ENCODE measurements at regions not wholly inside any gene's neighbourhood (a gene's known extent, or its start where the extent isn't known, plus 50 kb on each side); places are given as distances from the start of the nearest gene placed in this dataset.

GRCh38 chr1:56439610-56440264 lies 139.6 kb downstream of the PLPP3 start:
- H3K27ac ChIP-seq (ENCODE audit: insufficient read length, low read depth, low read length): no peak overlapping the region
- no peak overlapping the region for H2BK20ac ChIP-seq (ENCODE audit: low read depth, low read length, poor library complexity, severe bottlenecking)
- no peak overlapping the region for H3K9ac ChIP-seq (ENCODE audit: extremely low read depth, insufficient read length, low read length)
- no peak for DNase-seq
- no peak overlapping the region for H3K4ac ChIP-seq (ENCODE audit: low read depth, low read length)
- H3T11ph ChIP-seq (ENCODE audit: low read length): no peak overlapping the region
- H4K20me1 ChIP-seq (ENCODE audit: control insufficient read depth, insufficient read depth, insufficient read length): no peaks in the 10 kb centered on the region
- no peak overlapping the region for H2AK5ac ChIP-seq (ENCODE audit: insufficient read length, low read length)
- no peak overlapping the region for H3K4me2 ChIP-seq (ENCODE audit: insufficient read depth, insufficient read length, low read length)
- TF ChIP-seq, protein P1, sequence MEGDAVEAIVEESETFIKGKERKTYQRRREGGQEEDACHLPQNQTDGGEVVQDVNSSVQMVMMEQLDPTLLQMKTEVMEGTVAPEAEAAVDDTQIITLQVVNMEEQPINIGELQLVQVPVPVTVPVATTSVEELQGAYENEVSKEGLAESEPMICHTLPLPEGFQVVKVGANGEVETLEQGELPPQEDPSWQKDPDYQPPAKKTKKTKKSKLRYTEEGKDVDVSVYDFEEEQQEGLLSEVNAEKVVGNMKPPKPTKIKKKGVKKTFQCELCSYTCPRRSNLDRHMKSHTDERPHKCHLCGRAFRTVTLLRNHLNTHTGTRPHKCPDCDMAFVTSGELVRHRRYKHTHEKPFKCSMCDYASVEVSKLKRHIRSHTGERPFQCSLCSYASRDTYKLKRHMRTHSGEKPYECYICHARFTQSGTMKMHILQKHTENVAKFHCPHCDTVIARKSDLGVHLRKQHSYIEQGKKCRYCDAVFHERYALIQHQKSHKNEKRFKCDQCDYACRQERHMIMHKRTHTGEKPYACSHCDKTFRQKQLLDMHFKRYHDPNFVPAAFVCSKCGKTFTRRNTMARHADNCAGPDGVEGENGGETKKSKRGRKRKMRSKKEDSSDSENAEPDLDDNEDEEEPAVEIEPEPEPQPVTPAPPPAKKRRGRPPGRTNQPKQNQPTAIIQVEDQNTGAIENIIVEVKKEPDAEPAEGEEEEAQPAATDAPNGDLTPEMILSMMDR (conservative IDR thresholded peaks at IDR 0.05): no peak
- H3K23ac ChIP-seq (ENCODE audit: insufficient read length, low read depth, low read length): no peak overlapping the region
- WGBS (ENCODE audit: extremely low coverage, insufficient read length, low lambda C conversion rate): no CpG with 5 or more reads among the region's 4 CpGs
- H3K14ac ChIP-seq (ENCODE audit: insufficient read depth, low read length): no peak overlapping the region
- no peak overlapping the region for H3K56ac ChIP-seq (ENCODE audit: insufficient read length, low read depth, low read length)
- no peak overlapping the region for H2BK15ac ChIP-seq (ENCODE audit: low read depth, low read length)
- H4K91ac ChIP-seq (ENCODE audit: insufficient read length, low read depth, low read length): no peak overlapping the region
- Mint-ChIP-seq H3K27ac (no peak overlapping the region), H3K4me1 (peaks cover 44 to 46% of the 10 kb centered on the region in 2 experiments), H3K9me3 (no peaks in the 10 kb centered on the region; a peak in 1 of 5 replicates), H3K36me3 (ENCODE audit: insufficient read depth in 1 of 3, low read depth in 3 of 3) (no peaks in the 10 kb centered on the region; a peak in 1 of 7 replicates), H3K27me3 (ENCODE audit: low read depth) (peaks cover 53% of the 10 kb centered on the region), H3K4me3 (no peak overlapping the region)
- H3K9me3 ChIP-seq (ENCODE audit: control insufficient read depth, low read depth, low read length): no peaks in the 10 kb centered on the region
- no peak overlapping the region for H4K5ac ChIP-seq (ENCODE audit: insufficient read length, low read depth, low read length)
- H4K8ac ChIP-seq (replicated peaks; ENCODE audit: insufficient read length, low read depth, low read length): no peak overlapping the region
- H2BK5ac ChIP-seq (ENCODE audit: insufficient read length, low read length): no peak overlapping the region
- no peak overlapping the region for H2BK12ac ChIP-seq (ENCODE audit: insufficient read length, low read depth, low read length)
- no peaks in the 10 kb centered on the region for H3K79me1 ChIP-seq (ENCODE audit: insufficient read depth, low read depth, low read length, poor library complexity, severe bottlenecking)
- H3K18ac ChIP-seq (ENCODE audit: insufficient read length, low read depth, low read length): no peak overlapping the region
- H3K4me1 ChIP-seq (ENCODE audit: insufficient read depth, low read length): peaks cover 15% of the 10 kb centered on the region; the same call in 1 of the 2 replicates
- H3K79me2 ChIP-seq (ENCODE audit: insufficient read depth, low read length): no peaks in the 10 kb centered on the region
- no peak overlapping the region for H2BK120ac ChIP-seq (ENCODE audit: low read depth, low read length, poor library complexity, severe bottlenecking)
- H3K27me3 ChIP-seq (ENCODE audit: insufficient read depth, low read length): peaks cover 2% of the 10 kb centered on the region; the same call in 1 of the 2 replicates
- no peak overlapping the region for H2AFZ ChIP-seq (ENCODE audit: low read length)
- H3K23me2 ChIP-seq (ENCODE audit: insufficient read length, low read depth, low read length, poor library complexity, severe bottlenecking): peaks cover 3% of the 10 kb centered on the region

Measured in H9 (cell line).